Stimulated activated CD4-positive, alpha-beta T cell treated with anti-CD3 and anti-CD28 coated beads, TNF-alpha, amount 100 ng/mL, for 24 hours (primary cell): ENCODE measurements at regions not wholly inside any gene's neighbourhood (a gene's known extent, or its start where the extent isn't known, plus 50 kb on each side); places are given as distances from the start of the nearest gene placed in this dataset.

ENCODE experiments used
- DNase-seq, 3 experiments: peaks; one replicate each; pipeline ENCODE4 v3.0.0-alpha.2; 2020; ENCODE audit warnings: low read depth in 3 of 3

GRCh38 chr10:129390147-129390546 lies 76.9 kb upstream of the MGMT start:
- DNase-seq = no peak

- DNase-seq = no peak
Measured at GRCh38 chr10:129390726-129391125, 76.3 kb upstream of the MGMT start.

GRCh38 chr10:129391464-129391863 lies 75.6 kb upstream of the MGMT start:
- DNase-seq = no peak

GRCh38 chr10:129392855-129393254 lies 74.2 kb upstream of the MGMT start:
- no peak for DNase-seq

- DNase-seq = no peak
Measured at GRCh38 chr10:129393812-129394211, 73.2 kb upstream of the MGMT start.

GRCh38 chr10:129394518-129395328 lies 72.3 kb upstream of the MGMT start:
- no peak for DNase-seq

- DNase-seq = no peak
Measured at GRCh38 chr10:129396021-129396722, 70.9 kb upstream of the MGMT start.

GRCh38 chr10:129397198-129397974 lies 69.7 kb upstream of the MGMT start:
- no peak for DNase-seq

GRCh38 chr10:129398711-129399141 lies 68.3 kb upstream of the MGMT start:
- no peak for DNase-seq

GRCh38 chr10:129400426-129400825 lies 66.6 kb upstream of the MGMT start:
- no peak for DNase-seq

- no peak for DNase-seq
Measured at GRCh38 chr10:129402459-129402858, 64.6 kb upstream of the MGMT start.

- no peak for DNase-seq
Measured at GRCh38 chr10:129404091-129404490, 63.0 kb upstream of the MGMT start.

GRCh38 chr10:129405389-129405788 lies 61.7 kb upstream of the MGMT start:
- DNase-seq = no peak

- DNase-seq = no peak
Measured at GRCh38 chr10:129410688-129411392, 56.2 kb upstream of the MGMT start.

GRCh38 chr10:129411393-129411705 lies 55.7 kb upstream of the MGMT start:
- no peak for DNase-seq

GRCh38 chr10:129411772-129412171 lies 55.3 kb upstream of the MGMT start:
- no peak for DNase-seq

GRCh38 chr10:129413024-129413423 lies 54.0 kb upstream of the MGMT start:
- DNase-seq = no peak

GRCh38 chr10:129415215-129416140 lies 51.6 kb upstream of the MGMT start:
- no peak for DNase-seq

GRCh38 chr10:129416155-129416554 lies 50.9 kb upstream of the MGMT start:
- DNase-seq = no peak

- no peak for DNase-seq
Measured at GRCh38 chr10:129416956-129417765, 49.9 kb upstream of the MGMT start.
